HUDEP-2 (cell line): ENCODE measurements at regions not wholly inside any gene's neighbourhood (a gene's known extent, or its start where the extent isn't known, plus 50 kb on each side); places are given as distances from the start of the nearest gene placed in this dataset.

Experiments
- DNase-seq, 76 experiments: peaks; one replicate each; lab custom pipeline; 2025; ENCODE audit not compliant: unreplicated experiment in 76 of 76; lab: John Stamatoyannopoulos, UW

GRCh38 chr21:38945545-38946245 is 140.0 kb downstream of the ETS2 start:
- DNase-seq: no peak

- DNase-seq: no peak
These were observed 139.2 kb downstream of the ETS2 start for GRCh38 chr21:38944903-38945302.

GRCh38 chr21:38944402-38944801 is 138.7 kb downstream of the ETS2 start:
- no peak for DNase-seq

- DNase-seq: no peak
These were observed 137.1 kb downstream of the ETS2 start for GRCh38 chr21:38942748-38943211.

- DNase-seq: no peak
These were observed 133.0 kb downstream of the ETS2 start for GRCh38 chr21:38938769-38939168.

GRCh38 chr21:38938343-38938742 is 132.6 kb downstream of the ETS2 start:
- no peak for DNase-seq

- DNase-seq: no peak
These were observed 132.1 kb downstream of the ETS2 start for GRCh38 chr21:38937844-38938243.

GRCh38 chr21:38937286-38937790 is 131.6 kb downstream of the ETS2 start:
- no peak for DNase-seq

- DNase-seq: no peak
These were observed 130.5 kb downstream of the ETS2 start for GRCh38 chr21:38936240-38936639.

- DNase-seq: no peak
These were observed 128.0 kb downstream of the ETS2 start for GRCh38 chr21:38933731-38934130.

GRCh38 chr21:38931291-38931690 is 125.6 kb downstream of the ETS2 start:
- DNase-seq: no peak

GRCh38 chr21:38930853-38931252 is 125.1 kb downstream of the ETS2 start:
- no peak for DNase-seq

GRCh38 chr21:38930066-38930465 is 124.3 kb downstream of the ETS2 start:
- no peak for DNase-seq

GRCh38 chr21:38929652-38930051 is 123.9 kb downstream of the ETS2 start:
- no peak for DNase-seq

- DNase-seq: no peak
These were observed 123.4 kb downstream of the ETS2 start for GRCh38 chr21:38929142-38929541.

- no peak for DNase-seq
These were observed 122.0 kb downstream of the ETS2 start for GRCh38 chr21:38927776-38928175.

- no peak for DNase-seq
These were observed 120.2 kb downstream of the ETS2 start for GRCh38 chr21:38925923-38926322.

GRCh38 chr21:38925478-38925877 is 119.7 kb downstream of the ETS2 start:
- no peak for DNase-seq

- no peak for DNase-seq
These were observed 119.2 kb downstream of the ETS2 start for GRCh38 chr21:38924954-38925353.

GRCh38 chr21:38923429-38923828 is 117.7 kb downstream of the ETS2 start:
- DNase-seq: no peak

GRCh38 chr21:38922474-38923235 is 116.9 kb downstream of the ETS2 start:
- DNase-seq: no peak
